Tongue (tissue), 1 donor: ENCODE measurements at regions not wholly inside any gene's neighbourhood (a gene's known extent, or its start where the extent isn't known, plus 50 kb on each side); places are given as distances from the start of the nearest gene placed in this dataset.
"Not testable (repeated sequence)": the region's sequence is repeated elsewhere in the genome, so short reads cannot be mapped to it uniquely, and the experiment has no call there.

Source experiments
- DNase-seq: peaks from one replicate; pipeline ENCODE4 v3.0.0-alpha.2; 2015

- no peak for DNase-seq
Measured at GRCh38 chr12:46884362-46884761, 58.6 kb upstream of the SLC38A4 start.

DNA sequence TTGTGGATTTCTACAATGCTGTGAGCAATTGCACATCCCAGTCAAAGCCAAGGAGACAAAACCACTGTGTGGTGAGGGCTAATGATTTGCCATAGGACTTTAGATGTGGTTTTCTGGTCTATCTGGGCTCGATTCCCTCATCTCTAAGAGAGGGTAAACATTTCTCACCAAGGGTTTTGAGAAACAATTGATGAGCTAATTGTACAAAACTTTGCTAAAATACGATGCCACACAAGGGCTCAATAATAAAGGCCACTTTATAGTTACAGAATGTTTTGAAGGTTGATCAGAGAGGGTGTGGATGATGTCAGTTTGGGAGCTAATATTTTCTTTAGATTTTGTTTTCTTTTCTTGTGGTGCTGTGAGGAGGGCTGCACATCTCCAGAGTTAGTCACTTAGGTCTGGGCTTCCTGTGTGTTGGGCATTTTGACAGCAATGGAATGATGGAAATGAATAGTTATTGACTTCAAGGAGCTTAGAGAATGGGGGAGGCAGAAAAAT is 60.8 kb upstream of the SLC38A4 start:
- no peak for DNase-seq

- DNase-seq: no peak
Measured at GRCh38 chr12:46887870-46888269, 62.1 kb upstream of the SLC38A4 start.

DNA sequence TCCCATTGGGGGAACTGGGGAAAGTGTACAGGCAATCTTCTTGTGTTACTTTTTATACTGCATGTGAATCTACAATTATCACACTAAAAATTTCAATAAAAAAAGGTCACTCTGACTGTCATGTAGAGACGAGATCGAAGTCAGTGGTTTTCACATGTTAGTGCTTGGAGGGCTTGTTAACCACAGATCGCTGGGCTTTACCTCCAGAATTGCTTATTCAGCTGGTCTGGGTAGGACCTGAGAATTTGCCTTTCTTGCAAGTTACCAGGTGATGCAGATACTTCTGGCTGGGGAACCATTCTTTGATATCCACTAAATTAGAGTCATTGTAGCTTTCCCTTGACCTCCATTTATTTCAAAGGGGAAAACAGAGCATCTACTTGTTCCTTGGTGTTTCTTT is 62.8 kb upstream of the SLC38A4 start:
- no peak for DNase-seq

GRCh38 chr12:46891306-46891705 is 65.5 kb upstream of the SLC38A4 start:
- DNase-seq: no peak

GRCh38 chr12:46892034-46892705 is 66.4 kb upstream of the SLC38A4 start:
- DNase-seq: no peak

DNA sequence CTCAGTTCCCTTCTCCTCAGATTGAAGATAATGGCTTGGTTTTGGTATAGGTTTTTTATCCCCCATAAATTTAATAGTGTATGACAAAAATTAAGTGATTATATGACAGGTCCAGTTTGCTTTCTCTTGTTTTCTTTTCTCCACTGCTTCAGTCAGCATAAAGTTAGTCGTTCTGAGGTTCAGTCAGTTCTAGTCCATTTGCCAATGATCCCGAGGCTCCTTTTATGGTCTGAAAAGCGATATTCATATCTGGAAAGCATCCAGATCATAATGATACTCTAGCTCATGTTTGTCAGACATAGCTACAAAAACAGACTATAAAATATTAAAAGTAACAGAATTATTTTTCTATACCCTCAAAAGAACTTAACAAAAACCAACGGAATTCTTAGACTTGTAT is 67.1 kb upstream of the SLC38A4 start:
- DNase-seq: no peak

GRCh38 chr12:46893434-46893833 is 67.6 kb upstream of the SLC38A4 start:
- DNase-seq: peak; percentile 12

GRCh38 chr12:46895726-46896125 is 69.9 kb upstream of the SLC38A4 start:
- no peak for DNase-seq

GRCh38 chr12:46896680-46897079 is 70.9 kb upstream of the SLC38A4 start:
- no peak for DNase-seq

DNA sequence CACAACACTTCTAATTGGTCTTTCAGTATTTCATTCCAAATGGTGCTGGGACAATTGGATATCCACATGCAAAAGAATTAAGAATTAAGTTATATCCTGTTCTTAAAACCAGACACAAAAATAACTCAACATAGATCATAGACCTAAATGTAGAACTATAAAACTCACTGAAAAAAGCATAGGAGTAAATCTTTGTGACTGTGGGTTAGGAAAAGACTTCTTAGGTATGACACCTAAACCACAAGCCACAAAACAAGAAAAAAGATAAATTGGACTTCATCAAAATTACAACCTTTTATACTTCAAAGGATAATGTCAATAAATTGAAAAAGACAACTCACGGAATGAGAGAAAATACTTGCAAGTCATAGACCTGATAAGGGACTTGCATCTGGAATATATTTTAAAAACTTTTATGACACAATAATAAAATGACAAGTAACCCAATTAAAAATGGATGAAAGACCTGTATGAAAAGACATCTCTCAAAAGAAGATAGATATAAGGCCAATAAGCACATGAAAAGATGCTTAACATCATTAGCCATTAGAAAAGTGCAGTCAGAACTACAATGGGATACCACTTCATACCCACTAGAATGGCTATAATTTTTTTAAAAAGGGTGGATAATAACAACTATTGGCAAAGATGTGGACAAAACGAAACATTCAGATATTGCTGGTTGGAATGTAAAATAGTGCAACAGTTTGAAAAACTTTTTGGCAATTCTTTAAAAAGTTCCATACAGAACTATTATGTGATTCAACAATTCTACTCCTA is 72.5 kb upstream of the SLC38A4 start:
- no peak for DNase-seq

DNA sequence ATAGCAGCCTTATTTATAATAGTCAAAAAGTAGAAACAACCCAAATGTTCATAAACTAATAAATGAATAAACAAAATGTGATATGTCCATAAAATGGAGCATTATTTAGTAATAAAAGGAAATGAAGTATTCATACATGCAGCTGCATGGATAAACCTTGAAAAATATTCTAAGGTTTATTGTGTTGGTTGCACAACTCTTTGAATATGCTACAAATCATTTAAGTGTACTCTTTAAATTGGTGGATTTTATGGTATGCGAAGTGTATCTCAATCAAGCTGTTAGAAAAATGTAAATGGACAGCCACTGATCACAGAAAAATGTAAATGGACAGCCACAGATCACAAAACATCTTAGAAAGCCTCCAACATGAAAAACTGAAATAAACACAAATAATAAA is 73.2 kb upstream of the SLC38A4 start:
- no peak for DNase-seq

GRCh38 chr12:46900734-46901463 is 75.1 kb upstream of the SLC38A4 start:
- no peak for DNase-seq

DNA sequence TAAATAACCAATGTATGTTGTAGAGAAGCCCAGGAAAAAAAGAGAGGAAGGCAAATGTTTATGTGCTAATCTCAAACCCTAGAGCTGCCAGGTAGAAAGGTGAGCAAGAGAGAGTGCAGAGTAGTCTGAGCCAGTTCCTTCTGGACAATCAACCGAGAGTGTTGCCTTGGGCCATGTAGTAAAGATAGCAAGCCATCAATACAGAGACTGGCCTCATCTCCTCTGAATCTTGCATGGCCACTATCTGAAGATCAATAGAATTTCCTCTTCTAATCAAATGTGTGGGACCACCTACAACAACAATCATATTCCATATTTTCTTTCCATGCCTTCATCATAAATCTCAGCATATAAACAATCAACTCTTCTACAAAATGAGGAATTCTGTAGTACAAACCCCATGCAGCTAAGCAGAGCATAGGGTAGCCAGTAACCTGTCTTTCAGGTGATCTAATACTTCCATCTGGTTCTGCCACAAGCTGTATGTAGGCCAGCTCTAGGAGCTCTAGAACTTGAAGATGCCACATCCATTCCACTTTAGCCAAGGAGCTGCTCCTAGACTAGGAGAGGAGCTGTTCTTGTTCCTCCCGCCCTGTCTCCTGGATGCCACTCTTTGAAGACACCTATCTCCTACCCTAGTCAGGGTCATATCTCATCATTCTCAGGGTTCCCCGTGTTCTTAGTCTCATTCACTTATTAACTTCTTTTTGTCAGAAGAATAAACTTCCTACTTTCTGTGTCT is 75.8 kb upstream of the SLC38A4 start:
- DNase-seq: no peak

DNA sequence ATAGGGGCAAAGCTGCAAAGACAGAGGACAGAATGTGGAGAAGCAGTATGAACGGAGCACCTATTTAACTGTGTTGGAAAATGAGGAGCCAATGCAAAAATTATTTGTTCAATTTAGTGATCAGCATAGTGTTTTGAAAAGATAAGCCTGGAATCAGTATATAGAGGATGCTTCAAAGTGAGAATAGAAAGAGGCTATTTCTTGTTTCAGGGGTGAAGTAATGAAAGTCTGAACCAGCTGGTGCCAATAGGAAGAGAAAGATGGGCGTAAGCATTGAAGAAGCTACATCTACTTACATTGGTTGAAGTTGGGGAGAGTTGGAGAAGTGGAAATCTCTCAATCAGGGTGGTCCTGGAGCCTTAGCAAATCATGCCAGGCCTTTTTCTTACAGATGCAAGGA is 77.3 kb upstream of the SLC38A4 start:
- no peak for DNase-seq

GRCh38 chr12:46904406-46905238 is 78.8 kb upstream of the SLC38A4 start:
- DNase-seq: no peak

GRCh38 chr12:46905239-46905627 is 79.4 kb upstream of the SLC38A4 start:
- not testable (repeated sequence) for DNase-seq

- DNase-seq: no peak
Measured at GRCh38 chr12:46907791-46908190, 82.0 kb upstream of the SLC38A4 start.

- DNase-seq: no peak
Measured at GRCh38 chr12:46908236-46908935, 82.6 kb upstream of the SLC38A4 start.

DNA sequence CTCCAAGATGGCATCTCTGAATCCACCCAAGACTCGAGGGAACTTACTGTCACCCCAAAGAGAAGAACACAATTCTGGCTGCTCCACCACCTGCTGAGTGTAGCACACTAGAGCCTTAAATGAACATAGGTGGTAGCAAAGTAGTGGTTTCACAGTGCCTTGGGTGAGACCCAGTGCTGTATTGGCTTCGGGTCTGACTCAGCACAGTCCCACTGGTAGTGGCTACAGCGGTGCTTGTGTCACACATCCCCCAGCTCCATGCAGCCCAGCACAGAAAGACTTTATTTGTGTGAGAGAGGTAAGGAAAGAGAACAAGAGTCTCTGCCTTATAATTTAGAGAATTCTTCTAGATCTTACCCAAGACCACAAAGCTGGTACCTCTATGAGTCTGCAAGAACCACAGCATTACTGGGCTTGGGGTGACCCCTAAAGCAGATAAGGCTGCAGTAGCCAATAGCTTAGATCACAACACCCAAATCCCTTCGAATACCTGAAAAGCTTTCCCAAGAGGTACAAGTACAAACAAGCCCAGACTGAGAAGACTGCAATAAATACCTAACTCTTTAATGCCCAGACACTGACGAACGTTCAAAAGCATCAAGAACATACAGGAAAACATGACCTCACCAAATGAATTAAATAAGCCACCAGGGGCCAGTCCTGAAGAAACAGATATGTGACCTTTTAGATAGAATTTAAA is 83.3 kb upstream of the SLC38A4 start:
- DNase-seq: no peak
